ENCODE measurements at regions not wholly inside any gene's neighbourhood (a gene's known extent, or its start where the extent isn't known, plus 50 kb on each side); places are given as distances from the start of the nearest gene placed in this dataset.

DNA sequence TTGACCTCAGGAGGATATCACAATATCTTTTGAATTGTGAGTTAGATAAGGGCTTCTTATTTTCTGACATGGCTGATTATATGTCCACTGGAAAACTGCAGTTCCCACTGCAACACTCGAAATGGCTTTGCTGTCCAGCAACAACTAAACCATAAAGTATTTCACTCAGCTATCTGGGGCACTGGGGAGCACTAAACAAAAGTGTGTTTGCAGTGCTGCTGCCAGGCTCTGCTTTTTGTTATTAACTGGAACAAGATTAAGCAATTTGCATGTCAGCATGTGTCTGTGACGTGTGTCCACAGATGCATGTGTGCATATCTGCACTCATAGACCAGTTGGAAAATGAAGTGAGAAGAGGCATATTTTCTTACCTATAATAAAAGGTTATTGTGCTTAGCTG, 107.8 kb upstream of the CCN2 start:
- TF ChIP-seq POLR2AphosphoS5 (IDR thresholded peaks at IDR 0.05), result no peak
- no peak for TF ChIP-seq CTCF (IDR thresholded peaks at IDR 0.05)
- TF ChIP-seq POLR2A (IDR thresholded peaks at IDR 0.05), result no peak
